GM12878 (cell line): ENCODE measurements at regions not wholly inside any gene's neighbourhood (a gene's known extent, or its start where the extent isn't known, plus 50 kb on each side); places are given as distances from the start of the nearest gene placed in this dataset.
"Not testable (repeated sequence)": the region's sequence is repeated elsewhere in the genome, so short reads cannot be mapped to it uniquely, and the experiment has no call there.

Experiments
- ATAC-seq: fragments of 200-7000 bp; cut with Tn5 transposase; 3 replicates; pipeline ENCODE4 v1.9.1; 2020; ENCODE audit warnings: mild to moderate bottlenecking, moderate library complexity
- BruUV-seq: library from RNA; stranded (reverse); fragments of 400-500 nt; replicated peaks from 2 replicates; lab custom pipeline; 2021; lab: Mats Ljungman, UMichigan
- CTCF ChIA-PET: fragments of 300-600 bp; sonication (Branson Sonifier 250); formaldehyde crosslinking; extraction: SDS; loops from one replicate; lab custom pipeline; 2021; ENCODE audit warnings: inconsistent platforms; lab: Yijun Ruan, JAX
- POLR2A ChIA-PET: fragments of 350-600 bp; formaldehyde crosslinking; extraction: SDS; loops from one replicate; lab custom pipeline; 2021; ENCODE audit warnings: inconsistent platforms; lab: Charles Lee
- RAD21 ChIA-PET: fragments of 300-600 bp; sonication (Branson Sonifier 250); formaldehyde crosslinking; loops from one replicate; lab custom pipeline; 2023; ENCODE audit warnings: antibody characterized with exemption; ENCODE audit not compliant: unreplicated experiment; lab: Charles Lee
- SMC1A ChIA-PET: fragments of 300-600 bp; sonication (Branson Sonifier 250); formaldehyde crosslinking; loops from one replicate; lab custom pipeline; 2023; ENCODE audit not compliant: unreplicated experiment, uncharacterized antibody; lab: Charles Lee
- DNase-seq: peaks from one replicate; pipeline ENCODE4 v3.0.0-alpha.2; 2011; ENCODE audit warnings: low read depth, low spot score
- FAIRE-seq: peaks from 3 replicates; lab custom pipeline; 2011; peaks lifted over from hg19 to GRCh38; lab: Jason Lieb, UNC
- H2AFZ ChIP-seq: 2 replicates; pipeline ENCODE4 v1.6.0; 2011; ENCODE audit warnings: low read depth, low read length, control low read depth; ENCODE audit not compliant: control insufficient read depth
- H3K27ac ChIP-seq: 2 replicates; pipeline ENCODE4 v1.5.1; 2011; ENCODE audit warnings: control low read depth; ENCODE audit not compliant: control insufficient read depth, insufficient read depth
- H3K27me3 ChIP-seq, 2 experiments: replicated peaks in 1 of 2; 2 replicates each; pipeline versions ENCODE4 v1.6.0 to v1.6.1; 2011; ENCODE audit warnings: low read length in 1 of 2; ENCODE audit not compliant: control insufficient read depth in 2 of 2, insufficient read depth in 2 of 2
- H3K36me3 ChIP-seq, 2 experiments: 2 replicates each; pipeline ENCODE4 v1.5.1; 2011; ENCODE audit warnings: low read length in 1 of 2; ENCODE audit not compliant: control insufficient read depth in 2 of 2, insufficient read depth in 2 of 2
- H3K4me1 ChIP-seq: 2 replicates; pipeline ENCODE4 v1.6.1; 2011; ENCODE audit warnings: mild to moderate bottlenecking, low read length, moderate library complexity, mixed read lengths; ENCODE audit not compliant: control insufficient read depth, insufficient read depth
- H3K4me2 ChIP-seq: 2 replicates; pipeline ENCODE4 v1.6.0; 2011; ENCODE audit warnings: control low read depth; ENCODE audit not compliant: control insufficient read depth, insufficient read depth
- H3K4me3 ChIP-seq: fragments of 200-600 bp; sonication (generic); 2 replicates; pipeline ENCODE4 v1.5.1; 2016
- H3K79me2 ChIP-seq: 2 replicates; pipeline ENCODE4 v1.6.0; 2011; ENCODE audit warnings: low read length; ENCODE audit not compliant: control insufficient read depth, insufficient read depth
- H3K9ac ChIP-seq: 2 replicates; pipeline ENCODE4 v1.8.0; 2011; ENCODE audit warnings: low read length, control low read depth, mixed read lengths; ENCODE audit not compliant: control insufficient read depth, insufficient read depth
- H3K9me3 ChIP-seq: replicated peaks from 3 replicates; pipeline ENCODE4 v1.5.1; 2011; ENCODE audit warnings: mild to moderate bottlenecking, low read length; ENCODE audit not compliant: control insufficient read depth, insufficient read depth
- H4K20me1 ChIP-seq: 2 replicates; pipeline ENCODE4 v1.6.0; 2011; ENCODE audit not compliant: control insufficient read depth, insufficient read depth
- CBFB ChIP-seq: IDR thresholded peaks from 2 replicates; pipeline ENCODE4 v1.6.1; 2016; ENCODE audit warnings: antibody characterized with exemption, low read depth
- CBX3 ChIP-seq: fragments of 200-600 bp; sonication (generic); IDR thresholded peaks from 2 replicates; pipeline ENCODE4 v1.6.1; 2016; ENCODE audit warnings: low read depth, borderline replicate concordance
- CEBPB ChIP-seq, 2 experiments: fragments of 150-350 bp in 1 of 2; IDR thresholded peaks; 2 replicates each; pipeline ENCODE4 v1.6.1; 2012 to 2014; ENCODE audit warnings: low read depth in 2 of 2, low read length in 2 of 2, borderline replicate concordance in 1 of 2, inconsistent platforms in 1 of 2
- CHD1 ChIP-seq: IDR thresholded peaks from 2 replicates; pipeline ENCODE4 v1.6.1; 2012; ENCODE audit warnings: low read depth, low read length, improper control_type of control experiment
- HCFC1 ChIP-seq: fragments of 150-350 bp; IDR thresholded peaks from 2 replicates; pipeline ENCODE4 v1.6.1; 2014; ENCODE audit warnings: low read length
- KDM1A ChIP-seq: fragments of 200-600 bp; sonication (generic); IDR thresholded peaks from 2 replicates; pipeline ENCODE4 v1.6.1; 2016; ENCODE audit warnings: borderline replicate concordance
- MEF2A ChIP-seq: IDR thresholded peaks from 2 replicates; pipeline ENCODE4 v1.6.1; 2011; ENCODE audit warnings: low read depth, mild to moderate bottlenecking, low read length, moderate library complexity; ENCODE audit not compliant: insufficient read depth
- MYB ChIP-seq: fragments of 150-350 bp; IDR thresholded peaks from 2 replicates; pipeline ENCODE4 v1.6.1; 2014; ENCODE audit warnings: mild to moderate bottlenecking, low read depth, low read length, borderline replicate concordance
- NFYB ChIP-seq: IDR thresholded peaks from 2 replicates; pipeline ENCODE4 v1.6.1; 2011; ENCODE audit warnings: low read depth, mild to moderate bottlenecking, low read length, improper control_type of control experiment, moderate library complexity; ENCODE audit not compliant: insufficient read depth
- POLR2AphosphoS2 ChIP-seq: IDR thresholded peaks from 2 replicates; pipeline ENCODE4 v1.6.1; 2011; ENCODE audit warnings: low read depth, mild to moderate bottlenecking, low read length, improper control_type of control experiment, moderate library complexity
- WGBS: methylation state at CpG from one replicate; pipeline ENCODE4 v1.1.6; 2016; ENCODE audit warnings: low lambda C conversion rate; ENCODE audit not compliant: insufficient replicate concordance, insufficient coverage; ENCODE audit errors: missing lambda C conversion rate; 5-methylcytosine and 5-hydroxymethylcytosine counted together
- in situ Hi-C: fragments of 300-500 bp; cut with MboI; formaldehyde crosslinking; loops from 9 replicates; pipeline ENCODE4 v1.14.3; 2018; ENCODE audit warnings: mixed read lengths
- intact Hi-C: fragments of 100-400 bp; cut with micrococcal nuclease; formaldehyde crosslinking; loops from one replicate; pipeline ENCODE4 v1.14.2; 2022; ENCODE audit not compliant: unreplicated experiment
- TF ChIP-seq, protein P1 (sequence below): IDR thresholded peaks from 2 replicates; pipeline ENCODE4 v1.6.1; 2012; ENCODE audit warnings: low read depth, low read length, improper control_type of control experiment
- TF ChIP-seq, protein P2 (sequence below): IDR thresholded peaks from 2 replicates; pipeline ENCODE4 v1.6.1; 2012; ENCODE audit warnings: low read depth, low read length, improper control_type of control experiment
- TF ChIP-seq, protein P3 (sequence below): IDR thresholded peaks from 2 replicates; pipeline ENCODE4 v1.6.1; 2011; ENCODE audit warnings: borderline replicate concordance, low read depth, mild to moderate bottlenecking, moderate library complexity, low read length; ENCODE audit not compliant: insufficient read depth, poor library complexity, severe bottlenecking
- TF ChIP-seq, protein P4 (sequence below): IDR thresholded peaks from 2 replicates; pipeline ENCODE4 v1.6.1; 2012; ENCODE audit warnings: low read depth, low read length, improper control_type of control experiment

DNA sequence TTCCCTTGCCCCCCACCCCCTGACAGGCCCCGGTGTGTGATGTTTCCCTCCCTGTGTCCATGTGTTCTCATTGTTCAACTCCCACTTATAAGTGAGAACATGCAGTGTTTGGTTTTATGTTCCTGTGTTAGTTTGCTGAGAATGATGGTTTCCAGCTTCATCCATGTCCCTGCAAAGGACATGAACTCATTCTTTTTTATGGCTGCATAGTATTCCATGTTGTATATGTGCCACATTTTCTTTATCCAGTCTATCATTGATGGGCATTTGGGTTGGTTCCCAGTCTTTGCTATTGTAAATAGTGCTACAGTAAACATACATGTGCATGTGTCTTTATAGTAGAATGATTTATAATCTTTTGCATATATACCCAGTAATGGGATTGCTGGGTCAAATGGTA lies 287.4 kb downstream of the UTRN start:
- 100% methylated on average over 1 of the region's 1 CpG for WGBS
- H3K27ac ChIP-seq, H3K9me3 ChIP-seq, ATAC-seq, H4K20me1 ChIP-seq, BruUV-seq, H3K9ac ChIP-seq, H2AFZ ChIP-seq, RAD21 ChIA-PET, H3K27me3 ChIP-seq, H3K4me2 ChIP-seq, intact Hi-C loops, H3K36me3 ChIP-seq, H3K79me2 ChIP-seq, in situ Hi-C loops, H3K4me3 ChIP-seq, SMC1A ChIA-PET, H3K4me1 ChIP-seq, FAIRE-seq, DNase-seq: not testable (repeated sequence)
- POLR2A ChIA-PET: interaction anchor here (0.7 kb wide), 1 partner anchor 238 kb away, joined by 3 read pairs; no protein-coding TSS in a partner anchor
- CTCF ChIA-PET: interaction anchor here (1.1 kb wide), 1 partner anchor 10 kb away, joined by 4 read pairs; no protein-coding TSS in a partner anchor

DNA sequence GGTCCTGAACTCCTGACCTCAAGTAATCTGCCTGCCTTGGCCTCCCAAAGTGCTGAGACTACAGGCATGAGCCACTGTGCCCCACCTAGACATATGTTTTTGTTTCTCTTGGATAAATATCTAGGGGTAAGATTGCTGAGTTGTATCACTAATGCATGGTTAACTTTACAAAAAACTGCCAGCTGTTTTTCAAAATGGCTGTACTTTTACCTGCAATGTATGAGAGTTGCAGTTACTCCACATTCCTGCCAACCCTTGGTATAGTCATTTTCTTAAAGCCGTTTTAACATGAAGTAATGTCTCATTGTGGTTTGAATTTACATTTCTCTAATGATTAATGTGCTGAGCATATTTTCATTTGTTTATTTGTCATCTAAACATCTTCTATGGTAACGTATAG lies 289.7 kb downstream of the UTRN start:
- H3K27me3 ChIP-seq: no peaks in the 10 kb centered on the region
- no peak overlapping the region for H3K9ac ChIP-seq
- FAIRE-seq (no peak), ATAC-seq (no peak), DNase-seq (no peak)
- H3K9me3 ChIP-seq: no peaks in the 10 kb centered on the region
- SMC1A ChIA-PET: no interaction called here
- no peaks in the 10 kb centered on the region for H3K4me1 ChIP-seq
- H3K79me2 ChIP-seq: no peaks in the 10 kb centered on the region
- no peak overlapping the region for H3K27ac ChIP-seq
- intact Hi-C loops (no loop called here), in situ Hi-C loops (no loop called here)
- peaks cover 0 to 6% of the 10 kb centered on the region in 2 experiments; a peak in 3 of 4 replicates for H3K36me3 ChIP-seq
- H3K4me2 ChIP-seq: no peak overlapping the region
- H2AFZ ChIP-seq: no peak overlapping the region
- RAD21 ChIA-PET: no interaction called here
- H4K20me1 ChIP-seq: peaks cover 3% of the 10 kb centered on the region; the same call in 1 of the 2 replicates
- POLR2A ChIA-PET: no interaction called here
- CTCF ChIA-PET: interaction anchor here (0.6 kb wide), 1 partner anchor 11 kb away, joined by 3 read pairs; no protein-coding TSS in a partner anchor
- H3K4me3 ChIP-seq: no peak overlapping the region
- BruUV-seq: no TSS peak
- WGBS: 76% methylated on average over 2 of the region's 2 CpGs
- TF ChIP-seq CBX3: no peak
- TF ChIP-seq CBFB: no peak
- TF ChIP-seq KDM1A: no peak
- TF ChIP-seq MYB: no peak
- TF ChIP-seq, protein P1, sequence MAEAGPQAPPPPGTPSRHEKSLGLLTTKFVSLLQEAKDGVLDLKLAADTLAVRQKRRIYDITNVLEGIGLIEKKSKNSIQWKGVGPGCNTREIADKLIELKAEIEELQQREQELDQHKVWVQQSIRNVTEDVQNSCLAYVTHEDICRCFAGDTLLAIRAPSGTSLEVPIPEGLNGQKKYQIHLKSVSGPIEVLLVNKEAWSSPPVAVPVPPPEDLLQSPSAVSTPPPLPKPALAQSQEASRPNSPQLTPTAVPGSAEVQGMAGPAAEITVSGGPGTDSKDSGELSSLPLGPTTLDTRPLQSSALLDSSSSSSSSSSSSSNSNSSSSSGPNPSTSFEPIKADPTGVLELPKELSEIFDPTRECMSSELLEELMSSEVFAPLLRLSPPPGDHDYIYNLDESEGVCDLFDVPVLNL: no peak
- TF ChIP-seq, protein P2, sequence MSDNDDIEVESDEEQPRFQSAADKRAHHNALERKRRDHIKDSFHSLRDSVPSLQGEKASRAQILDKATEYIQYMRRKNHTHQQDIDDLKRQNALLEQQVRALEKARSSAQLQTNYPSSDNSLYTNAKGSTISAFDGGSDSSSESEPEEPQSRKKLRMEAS: no peak
- TF ChIP-seq, protein P3, sequence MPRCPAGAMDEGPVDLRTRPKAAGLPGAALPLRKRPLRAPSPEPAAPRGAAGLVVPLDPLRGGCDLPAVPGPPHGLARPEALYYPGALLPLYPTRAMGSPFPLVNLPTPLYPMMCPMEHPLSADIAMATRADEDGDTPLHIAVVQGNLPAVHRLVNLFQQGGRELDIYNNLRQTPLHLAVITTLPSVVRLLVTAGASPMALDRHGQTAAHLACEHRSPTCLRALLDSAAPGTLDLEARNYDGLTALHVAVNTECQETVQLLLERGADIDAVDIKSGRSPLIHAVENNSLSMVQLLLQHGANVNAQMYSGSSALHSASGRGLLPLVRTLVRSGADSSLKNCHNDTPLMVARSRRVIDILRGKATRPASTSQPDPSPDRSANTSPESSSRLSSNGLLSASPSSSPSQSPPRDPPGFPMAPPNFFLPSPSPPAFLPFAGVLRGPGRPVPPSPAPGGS: no peak
- TF ChIP-seq MEF2A: no peak
- no peak for TF ChIP-seq HCFC1
- no peak for TF ChIP-seq POLR2AphosphoS2
- no peak for TF ChIP-seq CHD1
- TF ChIP-seq NFYB: no peak
- TF ChIP-seq CEBPB (IDR thresholded peaks at IDR 0.05; ENCODE audit: borderline replicate concordance in 1 of 2, low read depth in 2 of 2, low read length in 2 of 2): no peak
- TF ChIP-seq, protein P4, sequence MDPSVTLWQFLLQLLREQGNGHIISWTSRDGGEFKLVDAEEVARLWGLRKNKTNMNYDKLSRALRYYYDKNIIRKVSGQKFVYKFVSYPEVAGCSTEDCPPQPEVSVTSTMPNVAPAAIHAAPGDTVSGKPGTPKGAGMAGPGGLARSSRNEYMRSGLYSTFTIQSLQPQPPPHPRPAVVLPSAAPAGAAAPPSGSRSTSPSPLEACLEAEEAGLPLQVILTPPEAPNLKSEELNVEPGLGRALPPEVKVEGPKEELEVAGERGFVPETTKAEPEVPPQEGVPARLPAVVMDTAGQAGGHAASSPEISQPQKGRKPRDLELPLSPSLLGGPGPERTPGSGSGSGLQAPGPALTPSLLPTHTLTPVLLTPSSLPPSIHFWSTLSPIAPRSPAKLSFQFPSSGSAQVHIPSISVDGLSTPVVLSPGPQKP: no peak
